GM06990 (cell line): ENCODE measurements at regions not wholly inside any gene's neighbourhood (a gene's known extent, or its start where the extent isn't known, plus 50 kb on each side); places are given as distances from the start of the nearest gene placed in this dataset.

Experiments used
- DNase-seq: peaks from one replicate; pipeline ENCODE4 v3.0.0-alpha.2; 2011; ENCODE audit not compliant: insufficient read length; ENCODE audit errors: extremely low read depth
- H3K27me3 ChIP-seq: replicated peaks from 2 replicates; pipeline ENCODE4 v1.6.0; 2011; ENCODE audit warnings: low read length; ENCODE audit not compliant: control insufficient read depth, insufficient read depth
- H3K36me3 ChIP-seq: 2 replicates; pipeline ENCODE4 v1.5.1; 2011; ENCODE audit warnings: low read length; ENCODE audit not compliant: control insufficient read depth, insufficient read depth
- H3K4me3 ChIP-seq: replicated peaks from 2 replicates; pipeline ENCODE4 v1.5.1; 2011; ENCODE audit warnings: low read depth, mild to moderate bottlenecking, control low read depth, low read length
- CTCF ChIP-seq: IDR thresholded peaks from 2 replicates; pipeline ENCODE4 v1.5.1; 2011; ENCODE audit warnings: low read length, control low read depth, mild to moderate bottlenecking, inconsistent platforms; ENCODE audit not compliant: insufficient read depth, poor library complexity, severe bottlenecking

- H3K36me3 ChIP-seq: no peaks in the 10 kb centered on the region
- no peaks in the 10 kb centered on the region for H3K27me3 ChIP-seq
- H3K4me3 ChIP-seq: no peak overlapping the region
Observed at GRCh38 chrX:39406799-39407198, 605.5 kb downstream of the MID1IP1 start.

GRCh38 chrX:39409246-39409917 is 608.1 kb downstream of the MID1IP1 start:
- Histone ChIP-seq H3K4me3 (no peak overlapping the region), H3K36me3 (no peaks in the 10 kb centered on the region), H3K27me3 (no peaks in the 10 kb centered on the region)
- no peak for DNase-seq
- TF ChIP-seq CTCF: no peak

More at GRCh38 chrX:39406799-39407198, 605.5 kb downstream of the MID1IP1 start:
- TF ChIP-seq CTCF: no peak
- no peak for DNase-seq

- H3K36me3 ChIP-seq: no peaks in the 10 kb centered on the region
- H3K27me3 ChIP-seq: no peaks in the 10 kb centered on the region
- DNase-seq: no peak
- no peak overlapping the region for H3K4me3 ChIP-seq
- TF ChIP-seq CTCF: no peak
Observed at GRCh38 chrX:39414290-39414854, 613.1 kb downstream of the MID1IP1 start.

GRCh38 chrX:39416547-39417260 is 615.4 kb downstream of the MID1IP1 start:
- no peak for TF ChIP-seq CTCF
- no peaks in the 10 kb centered on the region for H3K27me3 ChIP-seq
- H3K4me3 ChIP-seq: no peak overlapping the region
- DNase-seq: no peak
- H3K36me3 ChIP-seq: no peaks in the 10 kb centered on the region

- H3K27me3 ChIP-seq: no peaks in the 10 kb centered on the region
- no peak for DNase-seq
- TF ChIP-seq CTCF: no peak
- no peak overlapping the region for H3K4me3 ChIP-seq
- H3K36me3 ChIP-seq: no peaks in the 10 kb centered on the region
Observed at GRCh38 chrX:39418254-39418704, 617.0 kb downstream of the MID1IP1 start.
